Fibroblast of lung (primary cell): ENCODE measurements at regions not wholly inside any gene's neighbourhood (a gene's known extent, or its start where the extent isn't known, plus 50 kb on each side); places are given as distances from the start of the nearest gene placed in this dataset.

Source experiments
- DNase-seq, 2 donors: peaks; one replicate each; pipeline versions ENCODE4 v3.0.0 to v3.0.0-alpha.2; 2010; ENCODE audit warnings: low read depth in 2 of 2
- H2AFZ ChIP-seq: 2 replicates; pipeline ENCODE4 v1.5.1; 2012; ENCODE audit warnings: low read length, control low read depth, inconsistent platforms
- H3K27ac ChIP-seq: 2 replicates; pipeline ENCODE4 v1.5.1; 2011; ENCODE audit warnings: low read length, control low read depth; ENCODE audit not compliant: insufficient read depth
- H3K27me3 ChIP-seq: 2 replicates; pipeline ENCODE4 v1.5.1; 2011; ENCODE audit warnings: mild to moderate bottlenecking, low read length; ENCODE audit not compliant: control insufficient read depth, insufficient read depth
- H3K36me3 ChIP-seq: 2 replicates; pipeline ENCODE4 v1.5.1; 2011; ENCODE audit warnings: low read length; ENCODE audit not compliant: control insufficient read depth, insufficient read depth
- H3K4me1 ChIP-seq: 2 replicates; pipeline ENCODE4 v1.5.1; 2011; ENCODE audit warnings: low read length; ENCODE audit not compliant: control insufficient read depth, insufficient read depth; ENCODE audit errors: extremely low read depth
- H3K4me2 ChIP-seq: 2 replicates; pipeline ENCODE4 v1.5.1; 2011; ENCODE audit warnings: low read length, control low read depth; ENCODE audit not compliant: insufficient read depth; ENCODE audit errors: extremely low read depth
- H3K4me3 ChIP-seq, 4 experiments: fragments of 200-600 bp in 1 of 4; sonication (generic) in 1 of 4; replicated peaks in 1 of 4; 2 replicates each; pipeline ENCODE4 v1.5.1; 2011 to 2016; ENCODE audit warnings: low read length in 4 of 4, low read depth in 3 of 4, mild to moderate bottlenecking in 3 of 4, control low read depth in 2 of 4, inconsistent platforms in 1 of 4, mixed read lengths in 1 of 4; ENCODE audit not compliant: insufficient read depth in 1 of 4; ENCODE audit errors: control extremely low read depth in 1 of 4
- H3K79me2 ChIP-seq: 2 replicates; pipeline ENCODE4 v1.5.1; 2012; ENCODE audit warnings: mild to moderate bottlenecking, low read length, inconsistent platforms; ENCODE audit not compliant: control insufficient read depth, insufficient read depth
- H3K9ac ChIP-seq: 2 replicates; pipeline ENCODE4 v1.5.1; 2011; ENCODE audit warnings: mild to moderate bottlenecking, low read length, control low read depth; ENCODE audit not compliant: insufficient read depth
- H3K9me3 ChIP-seq: 2 replicates; pipeline ENCODE4 v1.5.1; 2012; ENCODE audit warnings: low read depth, low read length; ENCODE audit not compliant: control insufficient read depth, insufficient read depth
- H4K20me1 ChIP-seq: 2 replicates; pipeline ENCODE4 v1.5.1; 2011; ENCODE audit warnings: low read length; ENCODE audit not compliant: control insufficient read depth, insufficient read depth; ENCODE audit errors: extremely low read depth
- CTCF ChIP-seq, 2 donors: IDR thresholded peaks in 1 of 2; conservative IDR thresholded peaks in 1 of 2; 1 replicate in 1 of 2; 2 replicates in 1 of 2; pipeline ENCODE4 v1.5.1; 2011 to 2012; ENCODE audit warnings: low read length in 2 of 2, control low read depth in 1 of 2, inconsistent platforms in 1 of 2, low read depth in 1 of 2, mild to moderate bottlenecking in 1 of 2
- EZH2 ChIP-seq: IDR thresholded peaks from 2 replicates; pipeline ENCODE4 v1.5.1; 2012; ENCODE audit warnings: low read length, control low read depth, mild to moderate bottlenecking; ENCODE audit errors: missing control alignments

- H3K4me2 ChIP-seq, result no peak overlapping the region
- H3K9ac ChIP-seq, result no peak overlapping the region
- TF ChIP-seq EZH2, result no peak
- TF ChIP-seq CTCF (conservative IDR thresholded peaks at IDR 0.05 in 1 of 2, IDR thresholded peaks at IDR 0.05 in 1 of 2; ENCODE audit: low read depth in 1 of 2, low read length in 2 of 2), result no peak
- H2AFZ ChIP-seq, result no peak overlapping the region
- H3K27ac ChIP-seq, result no peak overlapping the region
- H3K27me3 ChIP-seq, result no peaks in the 10 kb centered on the region
- no peak for DNase-seq
- no peaks in the 10 kb centered on the region for H3K9me3 ChIP-seq
- H3K79me2 ChIP-seq, result no peaks in the 10 kb centered on the region
- H3K36me3 ChIP-seq, result no peaks in the 10 kb centered on the region
- H4K20me1 ChIP-seq, result no peaks in the 10 kb centered on the region
- H3K4me3 ChIP-seq, result no peak overlapping the region
- no peaks in the 10 kb centered on the region for H3K4me1 ChIP-seq
Measured at GRCh38 chr5:2221450-2221849, 338.7 kb upstream of the IRX4 start.

- H3K4me2 ChIP-seq, result no peak overlapping the region
- no peaks in the 10 kb centered on the region for H3K9me3 ChIP-seq
- H3K27me3 ChIP-seq, result no peaks in the 10 kb centered on the region
- no peak overlapping the region for H3K9ac ChIP-seq
- no peak overlapping the region for H3K4me3 ChIP-seq
- no peak for DNase-seq
- H3K79me2 ChIP-seq, result no peaks in the 10 kb centered on the region
- H3K27ac ChIP-seq, result no peak overlapping the region
- TF ChIP-seq CTCF (conservative IDR thresholded peaks at IDR 0.05 in 1 of 2, IDR thresholded peaks at IDR 0.05 in 1 of 2; ENCODE audit: low read depth in 1 of 2, low read length in 2 of 2) (no peak), EZH2 (no peak)
- no peaks in the 10 kb centered on the region for H4K20me1 ChIP-seq
- no peak overlapping the region for H2AFZ ChIP-seq
- H3K36me3 ChIP-seq, result no peaks in the 10 kb centered on the region
- H3K4me1 ChIP-seq, result no peaks in the 10 kb centered on the region
Measured at GRCh38 chr5:2220741-2221140, 338.0 kb upstream of the IRX4 start.

GRCh38 chr5:2219149-2219776 lies 336.5 kb upstream of the IRX4 start:
- Histone ChIP-seq H3K79me2 (no peaks in the 10 kb centered on the region), H3K9ac (no peak overlapping the region), H3K27me3 (no peaks in the 10 kb centered on the region), H3K27ac (no peak overlapping the region), H3K36me3 (no peaks in the 10 kb centered on the region), H3K9me3 (no peaks in the 10 kb centered on the region), H4K20me1 (no peaks in the 10 kb centered on the region), H2AFZ (no peak overlapping the region), H3K4me1 (no peaks in the 10 kb centered on the region), H3K4me3 (no peak overlapping the region), H3K4me2 (no peak overlapping the region)
- DNase-seq, result no peak
- no peak for TF ChIP-seq EZH2
- TF ChIP-seq CTCF (conservative IDR thresholded peaks at IDR 0.05 in 1 of 2, IDR thresholded peaks at IDR 0.05 in 1 of 2; ENCODE audit: low read depth in 1 of 2, low read length in 2 of 2), result no peak
